Activated CD4-positive, alpha-beta T cell treated with anti-CD3 and anti-CD28 coated beads, Interleukin-2, amount 50 U/mL, for 16 hours (primary cell): ENCODE measurements at regions not wholly inside any gene's neighbourhood (a gene's known extent, or its start where the extent isn't known, plus 50 kb on each side); places are given as distances from the start of the nearest gene placed in this dataset.
"Not testable (repeated sequence)": the region's sequence is repeated elsewhere in the genome, so short reads cannot be mapped to it uniquely, and the experiment has no call there.

Experiments used
- DNase-seq: peaks from one replicate; pipeline ENCODE4 v3.0.0-alpha.2; 2020

- no peak for DNase-seq
Measured at GRCh38 chr4:73348185-73348584, 55.9 kb upstream of the ALB start.

- no peak for DNase-seq
Measured at GRCh38 chr4:73347497-73347896, 56.6 kb upstream of the ALB start.

DNA sequence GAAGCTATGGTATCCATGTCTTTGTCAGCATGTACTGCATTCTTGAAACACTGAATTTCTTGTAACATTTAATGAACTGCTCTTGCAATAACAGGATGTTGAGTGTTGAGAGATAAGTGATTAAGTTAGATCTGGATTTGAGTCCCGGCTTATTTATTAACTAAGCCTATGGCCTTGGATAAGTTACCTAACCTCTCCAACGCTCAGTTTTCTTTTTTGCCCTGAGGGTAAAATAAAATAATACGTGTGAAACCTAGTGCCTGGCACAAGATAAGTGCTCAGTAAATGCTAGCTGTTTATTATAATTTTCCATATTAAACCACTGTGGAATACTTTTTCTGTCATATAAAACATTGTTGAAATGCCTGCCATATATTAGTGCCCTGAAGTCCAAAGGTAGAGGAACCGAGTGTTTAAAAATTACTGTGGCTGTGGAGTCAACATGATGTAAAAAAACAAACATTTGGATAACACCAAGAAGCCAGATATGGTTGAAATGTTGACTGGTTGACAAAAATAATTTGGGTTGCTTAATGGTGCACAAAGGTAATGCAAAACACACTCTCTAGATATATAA lies 58.6 kb upstream of the ALB start:
- DNase-seq, result no peak

DNA sequence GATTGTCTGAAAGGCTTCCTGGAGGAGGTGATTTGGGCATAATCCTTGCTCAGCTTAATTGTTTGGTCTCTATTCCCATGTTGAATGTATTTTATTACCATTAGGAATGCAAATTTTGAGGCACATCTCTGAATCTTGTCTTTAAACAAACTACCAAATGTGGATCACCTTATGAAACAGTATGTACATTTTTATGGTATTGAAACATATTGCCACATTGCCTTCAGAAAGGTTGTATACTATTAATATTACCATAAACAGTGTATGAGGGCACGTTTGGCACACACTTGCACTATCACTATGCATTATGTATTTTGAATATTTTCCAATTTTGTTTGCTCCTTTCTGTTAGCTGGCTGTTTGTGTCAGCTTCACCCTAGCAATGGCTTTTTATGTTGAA lies 60.0 kb upstream of the ALB start:
- no peak for DNase-seq

DNA sequence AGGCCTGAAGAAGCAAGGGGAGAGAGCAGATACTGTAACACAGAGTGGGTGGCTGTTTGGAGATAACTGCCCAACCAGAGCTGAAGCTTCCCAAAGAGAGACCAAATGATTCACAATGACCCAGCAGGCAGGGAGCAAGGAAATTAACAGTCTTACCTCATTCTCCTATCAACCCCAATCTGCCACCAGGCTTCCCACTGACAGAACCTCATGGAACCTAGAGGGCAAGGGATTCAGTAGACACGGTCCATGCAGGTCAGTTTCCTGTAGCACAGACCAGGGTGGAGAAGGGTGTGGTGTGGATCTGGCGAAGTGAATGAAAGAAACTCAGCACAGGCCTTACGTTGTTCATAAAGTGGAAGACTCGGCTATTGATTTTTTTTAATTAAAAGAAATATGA lies 60.7 kb upstream of the ALB start:
- no peak for DNase-seq

DNA sequence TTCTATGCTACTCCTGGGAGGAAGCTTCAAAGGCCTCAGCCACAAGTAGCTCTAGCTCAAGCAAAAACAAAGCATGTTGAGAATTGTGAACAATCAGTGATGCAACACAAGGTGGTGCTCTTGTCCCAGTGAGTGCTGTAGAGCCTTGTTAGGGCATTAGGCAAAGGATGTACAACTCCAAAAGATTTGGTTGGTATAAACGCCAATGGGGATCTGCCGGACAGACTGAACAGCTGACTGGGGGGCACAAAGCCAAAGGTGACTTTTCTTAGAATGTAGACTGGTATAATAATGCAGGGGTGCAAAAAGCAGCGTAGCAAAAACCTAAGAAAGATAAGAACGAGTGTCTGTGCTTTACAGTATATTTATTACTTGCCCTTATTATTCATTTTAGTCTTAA lies 62.6 kb upstream of the ALB start:
- DNase-seq, result peak; percentile 7

GRCh38 chr4:73340917-73341316 lies 63.2 kb upstream of the ALB start:
- DNase-seq, result no peak

DNA sequence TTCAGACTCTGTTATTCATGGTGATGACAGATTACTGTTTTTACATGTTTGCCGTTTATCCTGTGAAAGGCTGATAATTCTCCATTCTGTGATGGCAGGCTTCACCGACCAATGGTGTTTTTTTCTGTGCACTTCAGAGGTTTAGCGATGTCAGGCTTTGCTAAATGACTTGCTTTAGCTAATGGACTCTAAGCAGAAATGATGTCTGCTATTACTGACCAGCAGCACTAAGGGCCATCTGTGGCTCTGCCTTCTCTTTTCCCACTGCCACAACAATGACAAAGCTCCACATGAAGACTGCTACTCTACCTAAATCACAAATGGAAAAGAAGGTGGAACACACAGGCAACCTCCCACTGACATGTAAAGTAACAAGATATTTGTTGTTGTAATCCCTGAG lies 68.4 kb upstream of the ALB start:
- DNase-seq, result no peak

DNA sequence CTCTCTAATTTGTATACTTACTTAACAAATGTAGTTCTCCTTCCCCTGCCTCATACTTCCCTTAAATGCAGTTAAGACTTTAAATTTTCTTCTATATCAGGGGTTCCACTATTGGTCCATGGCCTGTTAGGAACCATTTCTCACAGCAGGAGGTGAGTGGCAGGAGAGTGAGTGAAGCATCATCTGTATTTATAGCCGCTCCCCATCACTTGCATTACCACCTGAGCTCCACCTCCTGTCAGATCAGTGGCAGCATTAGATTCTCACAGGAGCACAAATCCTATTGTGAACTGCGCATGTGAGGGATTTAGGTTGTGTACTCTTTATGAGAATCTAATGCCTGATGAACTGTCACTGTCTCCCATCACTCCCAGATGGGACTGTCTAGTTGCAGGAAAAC lies 72.1 kb upstream of the ALB start:
- not testable (repeated sequence) for DNase-seq

DNA sequence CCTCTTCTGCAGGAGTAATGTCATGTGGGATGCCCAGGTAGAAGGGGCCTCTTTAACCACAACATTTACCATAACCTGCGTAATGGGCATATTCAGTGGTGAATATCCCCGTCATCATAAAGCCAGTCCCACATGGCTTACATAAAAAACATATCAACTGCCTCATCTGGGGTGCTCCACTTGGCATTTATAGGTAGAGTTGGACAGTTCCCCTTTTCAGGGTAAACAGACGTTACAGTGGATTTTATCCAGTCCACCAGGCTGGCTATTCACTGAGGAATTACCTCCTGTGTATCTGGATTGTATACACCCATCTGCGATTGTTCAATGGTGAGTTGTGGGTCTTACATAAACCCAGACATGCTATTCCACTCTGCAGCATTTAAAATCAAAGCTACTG lies 70.7 kb upstream of the ANKRD17 start:
- no peak for DNase-seq

DNA sequence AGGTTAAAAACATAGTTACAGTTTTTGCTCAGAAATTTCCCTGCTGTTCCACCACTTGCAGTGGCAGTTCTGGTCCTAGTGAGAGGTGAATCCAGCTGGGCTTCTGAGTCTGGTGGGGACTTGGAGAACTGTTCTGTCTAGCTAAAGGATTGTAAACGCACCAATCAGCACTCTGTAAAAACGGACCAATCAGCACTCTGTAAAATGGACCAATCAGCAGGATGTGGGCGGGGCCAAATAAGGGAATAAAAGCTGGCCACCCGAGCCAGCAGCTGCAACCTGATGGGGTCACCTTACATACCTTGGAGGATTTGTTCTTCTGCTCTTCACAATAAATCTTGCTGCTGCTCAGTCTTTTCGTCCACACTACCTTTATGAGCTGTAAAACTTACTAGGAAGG lies 67.2 kb upstream of the ANKRD17 start:
- DNase-seq, result not testable (repeated sequence)

DNA sequence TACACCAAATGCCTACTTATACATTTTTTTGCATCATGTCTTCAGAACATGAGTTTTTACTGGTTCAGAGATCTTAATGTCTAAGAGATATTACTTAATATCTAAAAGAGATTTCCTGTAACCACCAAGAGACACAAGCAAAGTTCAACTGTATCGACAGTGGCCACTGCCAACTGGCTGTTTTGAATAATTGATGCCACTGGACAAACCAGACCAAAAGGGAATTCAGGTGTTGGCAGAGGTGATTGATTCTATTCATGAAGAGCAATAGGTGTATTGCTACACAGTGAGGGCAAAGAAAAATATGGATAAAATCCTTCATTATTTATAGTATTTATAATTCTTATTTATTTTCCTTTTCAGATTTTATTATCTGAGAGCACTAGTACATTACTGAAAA lies 58.5 kb upstream of the ANKRD17 start:
- DNase-seq, result no peak

GRCh38 chr4:73315091-73315490 lies 56.5 kb upstream of the ANKRD17 start:
- no peak for DNase-seq

GRCh38 chr4:73312967-73313366 lies 54.4 kb upstream of the ANKRD17 start:
- DNase-seq, result no peak

GRCh38 chr4:73311428-73311827 lies 52.8 kb upstream of the ANKRD17 start:
- DNase-seq, result no peak

GRCh38 chr4:73309211-73309610 lies 50.6 kb upstream of the ANKRD17 start:
- DNase-seq, result no peak
